Stomach (tissue), 4 donors: ENCODE measurements at regions not wholly inside any gene's neighbourhood (a gene's known extent, or its start where the extent isn't known, plus 50 kb on each side); places are given as distances from the start of the nearest gene placed in this dataset.

Source experiments
- POLR2A ChIP-seq, 4 donors: fragments of 450-650 bp; IDR thresholded peaks; one replicate each; pipeline ENCODE4 v1.6.1; 2016; ENCODE audit warnings: antibody characterized with exemption in 4 of 4, control low read depth in 2 of 4, mild to moderate bottlenecking in 1 of 4, moderate library complexity in 1 of 4
- TF ChIP-seq, protein P1 (sequence below), 7 experiments: fragments of 450-650 bp in 4 of 7; fragments of 200-600 bp in 3 of 7; sonication (generic) in 3 of 7; IDR thresholded peaks; one replicate each; pipeline ENCODE4 v1.5.1; 2016 to 2019; ENCODE audit warnings: antibody characterized with exemption in 7 of 7, control low read depth in 2 of 7, mild to moderate bottlenecking in 1 of 7

DNA sequence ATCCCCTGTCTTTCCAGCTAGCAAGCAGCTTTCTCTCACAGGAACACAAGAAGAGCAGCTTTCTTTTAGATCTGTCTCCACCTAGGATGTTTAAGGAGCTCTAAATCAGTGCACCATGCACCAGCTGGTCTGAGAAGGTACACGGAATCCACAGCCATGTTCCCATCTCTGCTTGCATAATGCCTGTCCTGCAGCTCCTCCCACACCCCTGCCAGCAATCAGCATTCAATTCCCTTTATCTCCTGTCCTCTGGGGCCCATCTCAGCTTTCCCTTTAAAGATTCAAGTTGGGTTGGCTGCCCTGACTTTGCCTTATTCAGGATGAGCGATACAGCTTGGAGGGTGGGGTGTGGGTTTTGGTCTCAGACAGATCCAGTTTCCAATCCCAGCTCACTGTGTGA is 826.3 kb downstream of the BCL11B start:
- TF ChIP-seq, protein P1, sequence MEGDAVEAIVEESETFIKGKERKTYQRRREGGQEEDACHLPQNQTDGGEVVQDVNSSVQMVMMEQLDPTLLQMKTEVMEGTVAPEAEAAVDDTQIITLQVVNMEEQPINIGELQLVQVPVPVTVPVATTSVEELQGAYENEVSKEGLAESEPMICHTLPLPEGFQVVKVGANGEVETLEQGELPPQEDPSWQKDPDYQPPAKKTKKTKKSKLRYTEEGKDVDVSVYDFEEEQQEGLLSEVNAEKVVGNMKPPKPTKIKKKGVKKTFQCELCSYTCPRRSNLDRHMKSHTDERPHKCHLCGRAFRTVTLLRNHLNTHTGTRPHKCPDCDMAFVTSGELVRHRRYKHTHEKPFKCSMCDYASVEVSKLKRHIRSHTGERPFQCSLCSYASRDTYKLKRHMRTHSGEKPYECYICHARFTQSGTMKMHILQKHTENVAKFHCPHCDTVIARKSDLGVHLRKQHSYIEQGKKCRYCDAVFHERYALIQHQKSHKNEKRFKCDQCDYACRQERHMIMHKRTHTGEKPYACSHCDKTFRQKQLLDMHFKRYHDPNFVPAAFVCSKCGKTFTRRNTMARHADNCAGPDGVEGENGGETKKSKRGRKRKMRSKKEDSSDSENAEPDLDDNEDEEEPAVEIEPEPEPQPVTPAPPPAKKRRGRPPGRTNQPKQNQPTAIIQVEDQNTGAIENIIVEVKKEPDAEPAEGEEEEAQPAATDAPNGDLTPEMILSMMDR (IDR thresholded peaks at IDR 0.05), result no peak
- TF ChIP-seq POLR2A (IDR thresholded peaks at IDR 0.05), result no peak
